Muscle layer of colon (tissue), 2 donors: ENCODE measurements at regions not wholly inside any gene's neighbourhood (a gene's known extent, or its start where the extent isn't known, plus 50 kb on each side); places are given as distances from the start of the nearest gene placed in this dataset.

Experiments used
- H3K27ac ChIP-seq: one replicate; pipeline ENCODE4 v1.7.0; 2013; ENCODE audit warnings: low read depth, mild to moderate bottlenecking, low read length, moderate library complexity
- H3K27me3 ChIP-seq, 2 donors: one replicate each; pipeline ENCODE4 v1.7.0; 2013; ENCODE audit warnings: low read length in 2 of 2, mild to moderate bottlenecking in 2 of 2; ENCODE audit not compliant: insufficient read depth in 2 of 2, control insufficient read depth in 1 of 2
- H3K36me3 ChIP-seq: one replicate; pipeline ENCODE4 v1.7.0; 2013; ENCODE audit warnings: mild to moderate bottlenecking, low read length; ENCODE audit not compliant: insufficient read depth
- H3K4me1 ChIP-seq: one replicate; pipeline ENCODE4 v1.7.0; 2013; ENCODE audit warnings: mild to moderate bottlenecking, low read length; ENCODE audit not compliant: insufficient read depth
- H3K4me3 ChIP-seq, 2 donors: one replicate each; pipeline ENCODE4 v1.7.0; 2013; ENCODE audit warnings: low read length in 2 of 2, low read depth in 1 of 2, mild to moderate bottlenecking in 1 of 2, moderate library complexity in 1 of 2
- H3K9ac ChIP-seq: one replicate; pipeline ENCODE4 v1.7.0; 2013; ENCODE audit warnings: low read length
- H3K9me3 ChIP-seq: one replicate; pipeline ENCODE4 v1.7.0; 2013; ENCODE audit warnings: mild to moderate bottlenecking, low read length
- donor health status: abdominal sarcoma.
- donor health status: Adenocarcinoma of cecum.

DNA sequence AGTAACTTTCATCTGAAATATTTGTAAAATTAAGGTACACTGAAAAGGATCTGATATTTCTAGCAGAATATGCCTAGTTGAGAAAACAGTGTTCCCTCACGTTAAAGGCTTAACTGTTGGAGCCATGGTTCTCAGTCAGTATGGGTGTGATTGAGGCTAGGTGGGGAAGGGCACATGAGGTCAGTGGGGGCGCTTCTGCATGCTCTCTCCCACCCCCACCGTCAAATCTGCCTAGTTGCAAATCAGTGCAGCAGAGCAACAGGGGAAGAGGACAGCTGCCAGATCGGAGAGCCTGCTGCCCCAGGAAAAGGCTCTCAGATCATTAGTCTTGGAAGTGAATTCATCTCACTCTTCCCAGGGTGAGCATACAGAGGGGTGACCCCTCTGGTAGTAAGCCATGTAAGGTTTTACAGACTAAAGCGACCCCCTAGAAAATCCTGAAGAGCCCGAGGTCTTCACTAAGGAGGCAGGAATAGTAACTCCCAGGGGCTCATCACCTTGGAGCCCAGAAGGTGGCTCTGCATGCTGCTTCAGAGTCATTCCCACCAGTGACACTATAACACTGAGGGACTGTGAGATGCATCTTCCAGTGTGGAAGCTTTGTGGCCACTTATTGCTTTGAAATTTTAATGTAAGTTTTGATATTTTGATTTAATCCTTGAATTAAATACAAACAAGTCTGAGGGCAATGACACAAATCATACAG, 83.1 kb upstream of the BARHL2 start:
- Histone ChIP-seq H3K27ac (no peak overlapping the region), H3K4me1 (no peaks in the 10 kb centered on the region), H3K36me3 (no peaks in the 10 kb centered on the region), H3K4me3 (no peak overlapping the region), H3K27me3 (no peaks in the 10 kb centered on the region), H3K9me3 (no peaks in the 10 kb centered on the region), H3K9ac (no peak overlapping the region)

DNA sequence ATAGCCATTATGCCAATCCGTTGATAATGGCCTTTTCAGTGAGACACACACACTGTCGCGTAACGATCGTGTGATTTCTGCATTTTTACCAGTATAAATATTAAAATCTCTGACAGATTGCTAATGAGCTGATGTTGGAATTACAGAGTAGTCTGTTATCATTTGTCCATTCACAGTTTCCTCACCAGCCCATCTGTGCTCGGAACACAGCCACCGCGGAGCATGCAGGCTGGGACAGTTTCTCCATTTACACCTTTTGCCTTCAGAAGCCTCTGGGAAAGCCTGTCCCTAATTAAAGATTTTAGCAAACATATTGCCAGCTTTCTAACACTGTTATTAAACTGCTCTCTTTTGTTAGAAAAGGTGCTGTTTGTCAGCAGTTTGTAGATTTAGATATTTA, 82.2 kb upstream of the BARHL2 start:
- Histone ChIP-seq H3K9ac (no peak overlapping the region), H3K4me1 (no peaks in the 10 kb centered on the region), H3K27ac (no peak overlapping the region), H3K4me3 (no peak overlapping the region), H3K9me3 (no peaks in the 10 kb centered on the region), H3K36me3 (no peaks in the 10 kb centered on the region), H3K27me3 (no peaks in the 10 kb centered on the region)

DNA sequence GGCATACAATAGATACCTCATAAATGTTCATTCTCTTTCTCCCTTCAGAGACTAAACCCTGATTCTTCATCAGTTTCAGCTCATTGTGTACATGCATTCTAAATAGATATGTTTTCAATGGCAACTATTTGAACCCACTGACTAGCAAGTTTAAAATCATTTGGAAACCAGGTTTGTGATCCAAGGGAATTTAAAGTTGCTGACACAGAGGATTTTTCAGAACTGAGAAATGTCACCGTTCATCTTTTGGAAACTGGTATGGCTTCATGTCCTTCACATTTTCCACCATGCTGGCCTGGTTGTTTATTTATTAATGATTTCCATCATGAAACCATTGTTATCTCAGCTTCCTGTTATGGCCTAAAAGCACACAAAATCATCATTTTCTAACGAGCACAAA, 81.8 kb upstream of the BARHL2 start:
- Histone ChIP-seq H3K9me3 (no peaks in the 10 kb centered on the region), H3K27me3 (no peaks in the 10 kb centered on the region), H3K4me3 (no peak overlapping the region), H3K36me3 (no peaks in the 10 kb centered on the region), H3K9ac (no peak overlapping the region), H3K4me1 (no peaks in the 10 kb centered on the region), H3K27ac (no peak overlapping the region)

DNA sequence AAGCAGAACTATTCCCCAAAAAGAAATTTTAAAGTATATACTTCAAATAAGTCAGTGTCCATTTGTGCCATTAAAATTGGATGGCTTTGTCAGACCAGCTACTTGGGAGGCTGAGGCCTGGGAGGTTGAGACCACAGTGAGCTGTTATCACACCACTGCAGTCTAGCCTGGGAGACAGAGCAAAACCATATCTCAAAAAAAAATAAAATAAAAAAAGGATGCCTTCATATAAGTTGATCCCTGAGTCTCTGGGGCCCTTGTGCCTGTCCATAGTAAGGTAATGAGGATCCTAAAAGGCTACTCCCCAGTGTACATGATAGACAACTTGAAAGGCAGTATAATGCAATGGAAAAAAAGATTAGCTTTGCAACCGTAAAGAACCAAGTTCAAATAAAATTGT, 81.2 kb upstream of the BARHL2 start:
- H3K36me3 ChIP-seq: no peaks in the 10 kb centered on the region
- H3K27me3 ChIP-seq: no peaks in the 10 kb centered on the region
- H3K9ac ChIP-seq: no peak overlapping the region
- no peaks in the 10 kb centered on the region for H3K4me1 ChIP-seq
- H3K27ac ChIP-seq: no peak overlapping the region
- no peaks in the 10 kb centered on the region for H3K9me3 ChIP-seq
- H3K4me3 ChIP-seq: no peak overlapping the region

DNA sequence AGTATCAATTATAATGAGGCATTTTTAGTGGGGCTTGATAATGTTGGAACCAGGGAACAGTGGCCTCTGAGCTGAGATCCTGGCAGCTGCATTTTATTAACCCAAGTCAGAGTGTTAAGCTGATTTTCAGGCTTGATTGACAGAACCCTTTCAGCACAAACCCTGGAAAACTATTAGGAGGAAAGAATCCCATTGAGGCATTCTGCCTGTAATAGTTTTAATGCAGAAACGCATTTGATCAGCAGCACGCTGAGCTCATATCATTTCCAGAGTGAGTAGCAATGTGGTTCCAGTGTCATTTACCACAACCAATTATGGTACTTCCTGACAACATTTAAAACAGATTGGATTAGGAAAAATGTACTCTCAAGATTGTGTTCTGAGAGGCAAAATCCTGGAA, 78.3 kb upstream of the BARHL2 start:
- no peak overlapping the region for H3K9ac ChIP-seq
- no peaks in the 10 kb centered on the region for H3K4me1 ChIP-seq
- H3K4me3 ChIP-seq: no peak overlapping the region
- H3K36me3 ChIP-seq: no peaks in the 10 kb centered on the region
- no peaks in the 10 kb centered on the region for H3K27me3 ChIP-seq
- no peak overlapping the region for H3K27ac ChIP-seq
- no peaks in the 10 kb centered on the region for H3K9me3 ChIP-seq

DNA sequence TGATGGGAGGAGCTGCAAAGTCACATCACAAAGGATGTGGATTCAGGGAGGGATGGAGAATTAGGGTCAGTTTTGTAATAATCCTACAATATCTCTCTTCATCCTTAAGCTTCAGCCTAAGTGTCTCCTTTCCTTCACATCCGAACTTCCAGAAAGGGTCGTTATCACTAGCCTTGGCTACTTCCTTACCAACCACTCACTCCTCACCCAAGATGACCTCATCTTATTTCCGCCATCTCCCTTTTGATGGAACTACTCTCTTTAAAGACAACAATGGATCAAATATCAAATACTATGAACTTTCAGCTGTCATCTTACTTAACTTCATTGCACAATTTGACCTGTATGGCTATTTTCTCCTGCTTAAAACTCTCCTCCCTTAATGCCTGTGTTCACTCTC, 69.6 kb upstream of the BARHL2 start:
- Histone ChIP-seq H3K27me3 (no peaks in the 10 kb centered on the region), H3K27ac (no peak overlapping the region), H3K9ac (no peak overlapping the region), H3K36me3 (no peaks in the 10 kb centered on the region), H3K4me3 (no peak overlapping the region), H3K4me1 (no peaks in the 10 kb centered on the region), H3K9me3 (no peaks in the 10 kb centered on the region)

DNA sequence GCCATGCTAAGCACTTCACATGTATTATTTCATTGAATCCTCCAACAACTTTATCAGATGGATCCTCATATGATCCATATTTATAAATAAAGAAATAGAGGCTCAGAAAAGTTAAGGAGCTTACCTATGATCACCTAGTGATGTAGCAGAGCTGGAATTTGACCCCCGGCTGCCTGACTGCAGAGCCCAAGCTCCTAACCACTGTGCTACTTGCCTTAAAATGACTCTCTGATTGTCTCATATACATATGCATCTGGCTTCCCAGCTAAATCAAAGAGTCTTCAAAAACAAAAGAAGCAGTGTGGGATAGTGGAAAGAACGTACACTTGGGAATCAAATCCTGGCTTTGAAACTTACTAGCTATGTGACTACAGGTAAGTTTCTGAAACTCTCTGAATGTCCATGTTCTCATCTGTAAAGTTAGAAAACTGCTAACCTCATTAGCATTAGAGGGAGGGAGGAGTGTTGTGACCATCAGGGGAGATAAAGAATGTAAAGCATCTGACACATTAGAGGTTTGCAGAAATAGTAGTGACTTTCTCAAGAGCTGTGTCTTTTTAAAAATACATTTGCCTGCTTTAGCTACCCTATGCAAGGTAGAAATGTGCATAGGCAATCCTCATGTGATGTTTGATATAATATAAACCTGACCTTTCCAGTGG, 67.2 kb upstream of the BARHL2 start:
- no peak overlapping the region for H3K4me3 ChIP-seq
- no peak overlapping the region for H3K9ac ChIP-seq
- no peak overlapping the region for H3K27ac ChIP-seq
- no peaks in the 10 kb centered on the region for H3K4me1 ChIP-seq
- no peaks in the 10 kb centered on the region for H3K9me3 ChIP-seq
- H3K36me3 ChIP-seq: no peaks in the 10 kb centered on the region
- no peaks in the 10 kb centered on the region for H3K27me3 ChIP-seq

DNA sequence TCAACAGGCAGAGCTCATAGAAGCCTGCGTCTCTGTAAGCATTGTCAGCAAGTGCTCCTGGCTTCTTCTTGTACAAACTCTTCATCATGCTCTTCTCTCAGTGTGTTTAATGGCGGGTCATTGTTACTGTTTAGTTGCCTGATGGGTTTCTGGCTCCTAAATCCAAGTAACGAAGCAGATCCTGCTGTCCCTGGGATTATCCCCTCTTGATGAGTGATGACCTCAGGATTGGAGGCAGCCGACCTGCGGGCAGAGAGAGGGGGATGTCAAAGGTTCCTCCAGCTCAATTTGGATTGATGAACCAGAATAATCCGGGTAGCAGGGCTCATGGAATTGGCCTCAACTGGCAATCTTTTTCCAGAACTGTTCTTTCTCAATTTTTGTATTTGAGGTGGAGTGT, 66.1 kb upstream of the BARHL2 start:
- H3K9ac ChIP-seq: no peak overlapping the region
- H3K27me3 ChIP-seq: no peaks in the 10 kb centered on the region

GRCh38 chr1:90782046-90782445, 64.9 kb upstream of the BARHL2 start:
- no peak overlapping the region for H3K27ac ChIP-seq
- H3K4me1 ChIP-seq: no peaks in the 10 kb centered on the region
- no peak overlapping the region for H3K9ac ChIP-seq
- H3K36me3 ChIP-seq: no peaks in the 10 kb centered on the region
- H3K27me3 ChIP-seq: no peaks in the 10 kb centered on the region
- H3K9me3 ChIP-seq: no peaks in the 10 kb centered on the region
- H3K4me3 ChIP-seq: no peak overlapping the region

More for the DNA sequence above, 66.1 kb upstream of the BARHL2 start:
- H3K27ac ChIP-seq: no peak overlapping the region
- no peak overlapping the region for H3K4me3 ChIP-seq
- no peaks in the 10 kb centered on the region for H3K4me1 ChIP-seq
- no peaks in the 10 kb centered on the region for H3K36me3 ChIP-seq
- no peaks in the 10 kb centered on the region for H3K9me3 ChIP-seq

- Histone ChIP-seq H3K4me1 (no peaks in the 10 kb centered on the region), H3K27ac (no peak overlapping the region), H3K27me3 (no peaks in the 10 kb centered on the region), H3K4me3 (no peak overlapping the region), H3K36me3 (no peaks in the 10 kb centered on the region), H3K9ac (no peak overlapping the region), H3K9me3 (no peaks in the 10 kb centered on the region)
Observed at GRCh38 chr1:90781534-90781933, 64.4 kb upstream of the BARHL2 start.

DNA sequence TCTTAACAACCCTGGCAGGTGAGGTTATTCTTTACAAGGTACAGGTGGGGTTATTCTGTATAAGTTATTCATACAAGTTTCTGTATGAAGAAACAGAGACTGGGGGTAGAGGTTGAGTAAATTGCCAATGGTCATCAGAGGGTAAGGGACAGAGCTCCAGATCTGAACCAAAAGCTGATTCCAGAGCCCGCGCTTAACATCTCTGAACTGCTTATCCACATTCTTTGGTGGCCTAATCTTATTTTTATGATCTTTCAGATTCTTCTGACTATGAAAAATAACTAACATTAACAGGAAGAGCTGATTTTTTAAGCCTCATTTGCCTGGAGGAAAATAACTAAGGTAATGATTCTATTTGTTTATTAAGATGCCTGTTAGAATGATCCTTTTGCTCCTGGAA, 63.9 kb upstream of the BARHL2 start:
- Histone ChIP-seq H3K27ac (no peak overlapping the region), H3K36me3 (no peaks in the 10 kb centered on the region)

DNA sequence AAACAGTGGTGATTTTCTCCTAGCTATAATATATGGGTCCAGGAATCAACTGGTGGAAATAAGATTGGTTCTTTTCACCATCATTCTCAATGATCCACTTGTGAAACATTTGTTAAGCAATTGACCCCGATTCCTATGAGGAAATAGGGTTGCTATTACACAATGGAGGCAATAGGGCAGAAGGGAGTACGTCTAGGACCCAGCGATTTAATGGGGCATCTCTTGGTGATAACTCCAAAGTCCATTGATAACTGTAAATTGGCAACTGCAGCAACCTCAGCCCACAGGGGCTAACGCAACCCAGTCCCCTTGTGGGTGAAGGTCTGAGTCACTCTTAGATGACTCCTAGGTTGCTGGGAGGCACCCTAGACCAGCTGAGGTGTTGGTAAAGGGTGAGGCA, 62.5 kb upstream of the BARHL2 start:
- no peaks in the 10 kb centered on the region for H3K36me3 ChIP-seq
- no peak overlapping the region for H3K4me3 ChIP-seq
- H3K4me1 ChIP-seq: no peaks in the 10 kb centered on the region
- no peaks in the 10 kb centered on the region for H3K27me3 ChIP-seq
- H3K27ac ChIP-seq: no peak overlapping the region
- H3K9me3 ChIP-seq: no peaks in the 10 kb centered on the region
- H3K9ac ChIP-seq: no peak overlapping the region

More for the DNA sequence above, 63.9 kb upstream of the BARHL2 start:
- Histone ChIP-seq H3K9me3 (no peaks in the 10 kb centered on the region), H3K4me3 (no peak overlapping the region), H3K4me1 (no peaks in the 10 kb centered on the region), H3K9ac (no peak overlapping the region), H3K27me3 (no peaks in the 10 kb centered on the region)
